ENCODE measurements at regions not wholly inside any gene's neighbourhood (a gene's known extent, or its start where the extent isn't known, plus 50 kb on each side); places are given as distances from the start of the nearest gene placed in this dataset.

GRCh38 chr1:61560385-61560784, 164.6 kb downstream of the TM2D1 start:
- TF ChIP-seq POLR2AphosphoS5 (IDR thresholded peaks at IDR 0.05; ENCODE audit: borderline replicate concordance, low read depth, low read length) (no peak), EZH2 (IDR thresholded peaks at IDR 0.05) (no peak), FOXP2 (optimal IDR thresholded peaks at IDR 0.05; ENCODE audit: control extremely low read depth, extremely low read length, insufficient read depth) (no peak)

Data from SK-N-MC (cell line).